ENCODE measurements at regions not wholly inside any gene's neighbourhood (a gene's known extent, or its start where the extent isn't known, plus 50 kb on each side); places are given as distances from the start of the nearest gene placed in this dataset.

GRCh38 chr17:69779378-69780214, 295.4 kb upstream of the KCNJ16 start:
- Histone ChIP-seq H3K4me2 (ENCODE audit: low read length) (peak overlapping the region; percentile 16), H3K9ac (ENCODE audit: low read depth, low read length) (peak overlapping the region; percentile 79), H3K9me3 (replicated peaks; ENCODE audit: low read length) (no peaks in the 10 kb centered on the region), H3K27me3 (ENCODE audit: control insufficient read depth, insufficient read depth, low read length) (no peaks in the 10 kb centered on the region), H3K36me3 (ENCODE audit: insufficient read depth, low read length) (no peaks in the 10 kb centered on the region), H3K4me1 (ENCODE audit: control insufficient read depth, insufficient read depth, low read length) (peaks cover 32% of the 10 kb centered on the region), H3K4me3 (ENCODE audit: low read length) (no peak overlapping the region)

- H3K27me3 ChIP-seq (ENCODE audit: control insufficient read depth, insufficient read depth, low read length) = no peaks in the 10 kb centered on the region
- H3K4me1 ChIP-seq (ENCODE audit: control insufficient read depth, insufficient read depth, low read length) = peaks cover 12% of the 10 kb centered on the region
- H3K4me2 ChIP-seq (ENCODE audit: low read length) = no peak overlapping the region
- no peak overlapping the region for H3K9ac ChIP-seq (ENCODE audit: low read depth, low read length)
- H3K36me3 ChIP-seq (ENCODE audit: insufficient read depth, low read length) = no peaks in the 10 kb centered on the region
- no peaks in the 10 kb centered on the region for H3K9me3 ChIP-seq (replicated peaks; ENCODE audit: low read length)
- H3K4me3 ChIP-seq (ENCODE audit: low read length) = no peak overlapping the region
These were observed 291.2 kb upstream of the KCNJ16 start for GRCh38 chr17:69783865-69784264.

DNA sequence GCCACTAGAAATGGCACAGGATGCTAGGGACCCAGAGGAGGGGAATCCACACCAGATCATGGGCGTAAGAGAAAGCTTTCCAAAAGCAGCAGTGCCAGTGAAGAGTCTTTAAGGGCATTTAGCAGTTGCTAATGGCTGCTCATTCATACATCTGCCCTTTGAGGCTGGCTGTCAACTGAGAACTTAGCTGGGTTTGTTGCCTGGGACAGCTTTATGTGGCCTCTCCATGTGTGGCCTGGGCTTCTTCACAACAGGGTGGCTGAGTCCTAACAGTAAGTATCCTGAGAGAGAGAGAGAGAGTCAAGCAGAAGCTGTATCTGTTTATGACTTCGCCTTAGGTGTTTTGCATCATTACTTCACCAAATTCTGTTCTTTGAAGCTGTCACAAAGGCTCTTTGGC, 286.1 kb upstream of the KCNJ16 start:
- no peaks in the 10 kb centered on the region for H3K4me1 ChIP-seq (ENCODE audit: control insufficient read depth, insufficient read depth, low read length)
- no peaks in the 10 kb centered on the region for H3K27me3 ChIP-seq (ENCODE audit: control insufficient read depth, insufficient read depth, low read length)
- no peaks in the 10 kb centered on the region for H3K9me3 ChIP-seq (replicated peaks; ENCODE audit: low read length)
- H3K4me2 ChIP-seq (ENCODE audit: low read length) = no peak overlapping the region
- no peak overlapping the region for H3K9ac ChIP-seq (ENCODE audit: low read depth, low read length)
- no peaks in the 10 kb centered on the region for H3K36me3 ChIP-seq (ENCODE audit: insufficient read depth, low read length)
- H3K4me3 ChIP-seq (ENCODE audit: low read length) = no peak overlapping the region

GRCh38 chr17:69796078-69796477, 278.9 kb upstream of the KCNJ16 start:
- H3K4me2 ChIP-seq (ENCODE audit: low read length) = no peak overlapping the region
- H3K4me3 ChIP-seq (ENCODE audit: low read length) = no peak overlapping the region
- H3K9ac ChIP-seq (ENCODE audit: low read depth, low read length) = no peak overlapping the region
- H3K9me3 ChIP-seq (replicated peaks; ENCODE audit: low read length) = no peaks in the 10 kb centered on the region
- H3K36me3 ChIP-seq (ENCODE audit: insufficient read depth, low read length) = no peaks in the 10 kb centered on the region
- no peaks in the 10 kb centered on the region for H3K4me1 ChIP-seq (ENCODE audit: control insufficient read depth, insufficient read depth, low read length)
- H3K27me3 ChIP-seq (ENCODE audit: control insufficient read depth, insufficient read depth, low read length) = no peaks in the 10 kb centered on the region

- Histone ChIP-seq H3K4me1 (ENCODE audit: control insufficient read depth, insufficient read depth, low read length) (no peaks in the 10 kb centered on the region), H3K36me3 (ENCODE audit: insufficient read depth, low read length) (no peaks in the 10 kb centered on the region), H3K9ac (ENCODE audit: low read depth, low read length) (no peak overlapping the region), H3K4me3 (ENCODE audit: low read length) (no peak overlapping the region), H3K27me3 (ENCODE audit: control insufficient read depth, insufficient read depth, low read length) (no peaks in the 10 kb centered on the region), H3K4me2 (ENCODE audit: low read length) (no peak overlapping the region), H3K9me3 (replicated peaks; ENCODE audit: low read length) (peaks cover 5% of the 10 kb centered on the region)
These were observed 274.2 kb upstream of the KCNJ16 start for GRCh38 chr17:69800870-69801269.

GRCh38 chr17:69801368-69801767, 273.7 kb upstream of the KCNJ16 start:
- Histone ChIP-seq H3K4me2 (ENCODE audit: low read length) (no peak overlapping the region), H3K27me3 (ENCODE audit: control insufficient read depth, insufficient read depth, low read length) (no peaks in the 10 kb centered on the region), H3K4me3 (ENCODE audit: low read length) (no peak overlapping the region), H3K9ac (ENCODE audit: low read depth, low read length) (no peak overlapping the region), H3K36me3 (ENCODE audit: insufficient read depth, low read length) (no peaks in the 10 kb centered on the region), H3K4me1 (ENCODE audit: control insufficient read depth, insufficient read depth, low read length) (no peaks in the 10 kb centered on the region), H3K9me3 (replicated peaks; ENCODE audit: low read length) (peaks cover 5% of the 10 kb centered on the region)

- Histone ChIP-seq H3K9me3 (replicated peaks; ENCODE audit: low read length) (peaks cover 5% of the 10 kb centered on the region), H3K4me1 (ENCODE audit: control insufficient read depth, insufficient read depth, low read length) (no peaks in the 10 kb centered on the region), H3K4me3 (ENCODE audit: low read length) (no peak overlapping the region)
These were observed 272.8 kb upstream of the KCNJ16 start for GRCh38 chr17:69802045-69802740.

GRCh38 chr17:69809331-69809730, 265.7 kb upstream of the KCNJ16 start:
- Histone ChIP-seq H3K4me1 (ENCODE audit: control insufficient read depth, insufficient read depth, low read length) (peaks cover 27% of the 10 kb centered on the region), H3K4me2 (ENCODE audit: low read length) (no peak overlapping the region), H3K4me3 (ENCODE audit: low read length) (no peak overlapping the region), H3K27me3 (ENCODE audit: control insufficient read depth, insufficient read depth, low read length) (no peaks in the 10 kb centered on the region), H3K9me3 (replicated peaks; ENCODE audit: low read length) (no peaks in the 10 kb centered on the region), H3K9ac (ENCODE audit: low read depth, low read length) (no peak overlapping the region), H3K36me3 (ENCODE audit: insufficient read depth, low read length) (no peaks in the 10 kb centered on the region)

More at GRCh38 chr17:69802045-69802740, 272.8 kb upstream of the KCNJ16 start:
- Histone ChIP-seq H3K9ac (ENCODE audit: low read depth, low read length) (no peak overlapping the region), H3K27me3 (ENCODE audit: control insufficient read depth, insufficient read depth, low read length) (no peaks in the 10 kb centered on the region), H3K4me2 (ENCODE audit: low read length) (no peak overlapping the region), H3K36me3 (ENCODE audit: insufficient read depth, low read length) (no peaks in the 10 kb centered on the region)

DNA sequence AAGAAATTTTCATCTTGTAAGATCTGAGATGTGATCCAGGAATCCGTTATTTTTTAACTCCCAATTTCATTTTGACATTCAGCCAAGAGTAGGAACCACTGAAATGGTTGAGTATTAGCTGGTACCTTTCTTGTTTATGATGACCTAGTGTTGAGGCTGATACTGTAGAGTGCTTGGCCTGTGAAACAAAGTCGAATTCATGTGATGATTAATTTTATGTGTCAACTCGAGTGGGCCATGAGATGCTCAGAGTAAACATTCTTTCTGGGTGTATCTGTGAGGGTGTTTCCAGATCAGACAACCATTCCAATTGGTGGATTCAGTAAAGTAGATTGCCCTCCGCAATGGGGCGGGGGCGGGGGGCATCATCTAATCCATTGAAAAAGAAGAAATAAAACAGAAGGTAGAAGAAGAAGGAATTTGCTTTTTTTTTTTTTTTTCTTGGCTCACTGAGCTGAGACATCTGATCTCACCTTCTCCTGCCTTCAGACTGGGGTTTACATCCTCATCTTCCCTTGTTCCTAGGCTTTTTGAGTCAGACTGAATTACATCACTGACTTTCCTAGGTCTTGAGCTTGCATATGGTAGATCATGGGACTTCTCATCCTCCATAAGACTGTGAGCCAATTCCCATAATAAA, 264.6 kb upstream of the KCNJ16 start:
- H3K9ac ChIP-seq (ENCODE audit: low read depth, low read length) = no peak overlapping the region
- H3K4me1 ChIP-seq (ENCODE audit: control insufficient read depth, insufficient read depth, low read length) = peaks cover 27% of the 10 kb centered on the region
- H3K9me3 ChIP-seq (replicated peaks; ENCODE audit: low read length) = no peaks in the 10 kb centered on the region
- no peaks in the 10 kb centered on the region for H3K27me3 ChIP-seq (ENCODE audit: control insufficient read depth, insufficient read depth, low read length)
- no peak overlapping the region for H3K4me2 ChIP-seq (ENCODE audit: low read length)
- no peaks in the 10 kb centered on the region for H3K36me3 ChIP-seq (ENCODE audit: insufficient read depth, low read length)
- H3K4me3 ChIP-seq (ENCODE audit: low read length) = no peak overlapping the region

GRCh38 chr17:69812240-69812837, 262.7 kb upstream of the KCNJ16 start:
- H3K4me3 ChIP-seq (ENCODE audit: low read length) = no peak overlapping the region

GRCh38 chr17:69814031-69814430, 261.0 kb upstream of the KCNJ16 start:
- Histone ChIP-seq H3K4me1 (ENCODE audit: control insufficient read depth, insufficient read depth, low read length) (peaks cover 27% of the 10 kb centered on the region), H3K27me3 (ENCODE audit: control insufficient read depth, insufficient read depth, low read length) (no peaks in the 10 kb centered on the region), H3K9ac (ENCODE audit: low read depth, low read length) (no peak overlapping the region), H3K36me3 (ENCODE audit: insufficient read depth, low read length) (no peaks in the 10 kb centered on the region), H3K9me3 (replicated peaks; ENCODE audit: low read length) (no peaks in the 10 kb centered on the region), H3K4me2 (ENCODE audit: low read length) (peak overlapping the region; percentile 31), H3K4me3 (ENCODE audit: low read length) (no peak overlapping the region)

More at GRCh38 chr17:69812240-69812837, 262.7 kb upstream of the KCNJ16 start:
- Histone ChIP-seq H3K9me3 (replicated peaks; ENCODE audit: low read length) (no peaks in the 10 kb centered on the region), H3K4me1 (ENCODE audit: control insufficient read depth, insufficient read depth, low read length) (peaks cover 27% of the 10 kb centered on the region), H3K4me2 (ENCODE audit: low read length) (no peak overlapping the region), H3K9ac (ENCODE audit: low read depth, low read length) (no peak overlapping the region), H3K36me3 (ENCODE audit: insufficient read depth, low read length) (no peaks in the 10 kb centered on the region), H3K27me3 (ENCODE audit: control insufficient read depth, insufficient read depth, low read length) (no peaks in the 10 kb centered on the region)
